Activated CD4-positive, alpha-beta T cell treated with anti-CD3 and anti-CD28 coated beads, Interleukin-2, Interleukin-4, amounts not matched to agents 100 ng/mL and 50 ng/mL, durations not matched to agents 16 hours and 8 hours (primary cell): ENCODE measurements at regions not wholly inside any gene's neighbourhood (a gene's known extent, or its start where the extent isn't known, plus 50 kb on each side); places are given as distances from the start of the nearest gene placed in this dataset.
"Not testable (repeated sequence)": the region's sequence is repeated elsewhere in the genome, so short reads cannot be mapped to it uniquely, and the experiment has no call there.

Source experiments
- DNase-seq: peaks from one replicate; pipeline ENCODE4 v3.0.0-alpha.2; 2020; ENCODE audit warnings: low spot score

DNA sequence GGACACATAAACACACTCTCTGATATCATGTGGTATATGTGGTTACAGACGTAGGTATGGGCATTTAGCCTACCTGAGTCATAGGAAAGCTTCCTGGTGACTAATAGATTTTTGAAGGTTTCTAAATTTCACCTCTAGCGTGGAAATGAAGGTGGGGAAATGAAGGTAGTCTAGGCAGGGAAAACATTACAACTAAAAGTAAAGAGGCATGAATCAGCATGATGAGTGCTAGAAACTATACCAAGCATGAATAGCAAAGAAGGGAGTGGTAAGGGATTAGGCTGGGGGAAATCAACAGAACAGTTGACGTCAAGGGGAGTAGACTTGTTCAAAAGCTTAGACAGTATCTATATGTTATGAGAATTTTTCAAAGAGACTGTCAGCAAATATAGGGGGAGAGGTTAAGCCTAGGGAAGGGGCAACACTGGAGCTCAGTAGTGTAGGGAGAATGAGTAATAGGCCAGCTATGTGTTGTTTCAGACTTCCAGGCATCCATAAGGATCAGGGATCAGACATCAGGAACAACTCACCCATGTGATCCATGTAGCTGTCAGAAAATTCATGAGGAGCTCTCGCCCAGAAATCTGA lies 279.3 kb upstream of the DIPK2B start:
- DNase-seq, result no peak

DNA sequence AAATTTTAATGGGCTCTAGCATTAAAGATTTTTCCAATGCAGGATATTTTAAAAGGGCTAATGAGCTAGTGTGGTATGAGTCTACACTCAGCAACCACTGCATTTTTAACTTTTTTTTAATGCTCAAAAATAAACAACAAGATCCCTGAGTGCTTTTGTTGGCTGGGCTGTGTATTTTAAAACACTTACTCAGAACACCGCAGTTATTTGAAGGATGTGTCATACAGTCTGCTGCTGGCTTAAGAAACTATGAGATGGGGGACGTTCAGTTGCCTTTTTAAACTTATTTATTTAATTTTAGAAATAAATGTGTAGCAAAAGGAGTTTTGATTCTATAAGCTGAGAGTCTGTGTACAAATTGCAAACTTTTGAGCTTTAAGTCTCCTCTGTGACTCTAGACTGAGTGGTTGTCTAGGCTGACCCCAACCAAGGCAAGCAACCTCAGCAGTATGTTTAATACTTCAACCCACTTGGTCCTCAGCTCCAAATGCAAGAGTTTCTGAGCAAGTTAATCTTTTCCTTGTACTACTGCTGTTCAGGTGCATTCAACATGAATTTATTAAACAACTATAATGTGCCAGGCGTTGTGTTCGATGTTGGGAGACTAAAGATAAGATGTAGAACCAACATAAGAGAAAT lies 278.6 kb upstream of the DIPK2B start:
- DNase-seq, result no peak

DNA sequence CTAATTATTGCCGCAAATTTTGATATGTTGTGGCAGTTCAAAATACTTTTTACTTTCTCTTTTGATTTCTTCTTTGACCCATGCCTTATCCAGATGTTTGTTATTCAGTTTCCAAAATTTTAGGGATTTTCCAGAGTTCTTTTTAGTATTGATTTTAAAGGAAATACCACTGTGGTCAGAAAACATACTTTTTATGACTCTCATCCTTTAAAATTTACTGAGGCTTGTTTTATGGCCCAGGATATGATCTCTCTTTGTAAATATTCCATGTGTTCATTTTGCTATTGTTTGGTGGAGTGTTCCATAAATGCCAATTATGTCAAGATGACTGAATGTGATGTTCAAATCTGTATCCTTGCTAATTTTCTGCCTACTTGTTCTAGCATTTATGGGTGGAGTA lies 272.3 kb upstream of the DIPK2B start:
- DNase-seq, result no peak

DNA sequence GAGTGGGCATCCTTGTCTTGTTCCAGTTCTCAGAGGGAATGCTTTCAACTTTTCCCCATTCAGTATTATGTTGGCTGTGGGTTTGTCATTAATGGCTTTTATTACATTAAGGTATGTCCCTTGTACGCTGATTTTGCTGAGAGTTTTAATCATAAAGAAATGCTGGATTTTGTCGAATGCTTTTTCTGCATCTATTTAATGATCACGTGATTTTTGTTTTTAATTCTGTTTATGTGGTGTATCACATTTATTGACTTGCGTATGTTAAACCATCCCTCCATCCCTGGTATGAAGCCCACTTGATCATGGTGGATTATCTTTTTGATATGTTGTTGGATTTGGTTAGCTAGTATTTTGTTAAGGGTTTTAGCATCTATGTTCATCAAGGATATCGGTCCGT lies 266.9 kb upstream of the DIPK2B start:
- not testable (repeated sequence) for DNase-seq

DNA sequence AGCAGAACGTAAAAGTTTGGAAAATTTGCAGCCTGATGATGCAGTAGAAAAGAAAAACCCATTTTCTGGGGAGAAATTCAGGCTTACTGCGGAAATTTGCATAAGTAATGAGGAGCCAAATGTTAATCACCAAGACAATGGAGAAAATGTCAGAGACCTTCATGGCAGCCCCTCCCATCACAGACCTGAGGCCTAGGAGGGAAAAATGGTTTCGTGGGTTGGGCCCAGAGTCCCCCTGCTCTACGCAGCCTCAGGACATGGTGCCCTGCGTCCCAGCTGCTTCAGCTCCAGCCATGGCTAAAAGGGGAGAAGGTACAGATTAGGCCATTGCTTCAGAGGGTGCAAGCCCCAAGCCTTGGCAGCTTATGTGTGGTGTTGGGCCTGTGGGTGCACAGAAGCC lies 255.1 kb upstream of the DIPK2B start:
- DNase-seq, result not testable (repeated sequence)

DNA sequence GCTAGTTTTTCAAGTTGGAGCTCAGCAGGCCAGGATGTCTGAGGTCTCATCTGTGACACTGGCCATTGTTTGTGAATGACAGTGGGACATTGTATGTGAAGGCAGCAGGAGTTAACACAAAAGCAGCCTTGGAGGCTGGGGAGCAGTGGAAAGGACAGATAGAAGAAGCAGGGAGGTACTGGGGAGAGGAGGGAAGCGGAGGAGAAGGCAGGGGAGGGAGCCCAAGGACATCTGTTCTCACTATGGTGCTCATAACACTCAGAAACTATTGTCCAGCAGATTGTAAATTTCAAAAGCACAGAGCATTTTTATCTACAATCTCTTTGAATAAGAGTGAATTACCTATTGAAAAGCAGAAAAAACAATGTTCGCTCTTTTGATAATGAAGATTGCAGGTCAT lies 253.6 kb upstream of the DIPK2B start:
- no peak for DNase-seq

DNA sequence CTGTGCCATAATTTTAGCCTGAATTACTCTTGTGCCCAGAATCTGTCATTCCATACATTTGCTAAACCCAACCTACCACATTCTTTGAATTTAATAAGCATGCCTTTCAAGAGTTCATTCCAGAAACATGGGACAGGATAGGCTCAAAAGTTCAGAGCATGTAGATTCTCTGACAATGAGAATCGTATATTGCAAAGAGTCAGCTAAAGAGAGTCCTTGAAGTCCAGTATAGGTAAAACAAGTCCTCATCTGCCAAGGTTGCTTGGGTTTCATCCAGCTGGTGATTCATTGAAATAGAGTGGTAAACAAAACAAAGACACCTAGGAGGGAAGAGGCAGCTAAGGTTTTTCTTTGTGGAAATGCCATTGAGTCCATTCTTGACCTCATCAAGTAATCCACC lies 249.3 kb upstream of the DIPK2B start:
- DNase-seq, result no peak

DNA sequence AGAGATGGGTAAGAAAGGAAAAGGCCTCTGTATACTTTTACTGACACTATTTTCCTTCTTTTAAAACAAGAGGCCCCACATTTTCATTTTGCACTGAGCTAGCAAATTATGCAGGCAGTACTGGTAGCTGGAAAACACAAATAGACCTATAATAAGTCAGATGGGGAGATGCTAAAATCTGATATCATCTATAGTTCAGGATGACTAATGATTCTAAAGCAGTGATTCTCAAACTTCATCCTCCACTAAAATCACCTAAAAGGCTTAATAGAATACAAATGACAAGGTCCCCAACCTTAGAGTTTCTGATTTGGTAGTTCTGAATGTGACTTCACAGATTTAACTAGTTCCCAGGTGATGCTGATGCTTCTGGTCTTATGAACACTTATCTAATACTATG lies 247.3 kb upstream of the DIPK2B start:
- DNase-seq, result no peak

DNA sequence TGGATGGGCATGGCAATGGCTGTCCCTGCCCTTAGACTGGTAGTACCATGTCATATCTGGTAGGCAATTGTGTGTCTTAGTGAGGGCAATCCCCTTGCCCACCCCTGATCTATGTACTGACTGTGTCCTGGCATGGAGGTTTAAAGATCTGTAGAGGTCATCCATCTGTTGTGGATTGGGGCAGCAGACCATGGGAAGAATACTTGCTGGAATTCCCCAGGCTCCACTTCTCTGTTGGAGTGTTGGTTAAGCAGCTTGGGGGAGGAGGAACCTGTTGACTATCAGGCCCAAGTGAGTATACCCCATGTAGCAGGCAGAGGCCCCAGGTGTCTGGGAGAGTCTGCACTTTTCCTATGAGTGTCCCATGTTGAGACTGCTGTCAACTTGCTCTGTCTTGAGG lies 246.7 kb upstream of the DIPK2B start:
- DNase-seq, result no peak

DNA sequence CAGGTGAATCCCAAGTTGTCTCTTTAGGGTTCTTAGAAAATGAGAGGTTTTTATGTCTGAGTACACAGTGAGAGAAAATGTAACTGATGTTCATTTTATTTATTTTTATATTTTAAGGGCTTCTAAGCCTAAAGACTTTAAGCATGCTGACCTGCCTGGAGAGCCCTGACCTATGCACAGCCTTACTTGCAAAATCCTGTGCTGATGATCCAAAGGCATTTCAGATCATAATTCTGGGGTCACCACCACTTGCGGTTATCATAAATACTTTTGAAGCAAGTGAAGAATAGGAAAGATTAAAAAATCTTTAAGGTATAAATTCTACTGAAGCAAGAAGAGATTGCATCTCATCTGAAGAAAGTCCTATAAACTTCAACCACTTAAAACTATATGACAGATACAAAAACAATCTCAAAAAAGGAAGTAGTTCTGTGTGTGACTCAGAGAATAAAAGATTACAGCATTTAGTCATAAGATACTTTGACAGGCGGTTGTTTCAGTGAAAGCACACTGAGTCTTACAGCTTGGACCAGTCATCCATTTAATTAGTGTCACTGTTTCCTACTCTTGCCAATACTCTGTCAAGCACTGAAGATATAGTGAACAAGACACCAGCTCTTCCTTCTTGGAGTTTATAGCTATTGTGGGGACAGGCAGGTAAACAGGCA lies 245.2 kb upstream of the DIPK2B start:
- peak; percentile 30 for DNase-seq

DNA sequence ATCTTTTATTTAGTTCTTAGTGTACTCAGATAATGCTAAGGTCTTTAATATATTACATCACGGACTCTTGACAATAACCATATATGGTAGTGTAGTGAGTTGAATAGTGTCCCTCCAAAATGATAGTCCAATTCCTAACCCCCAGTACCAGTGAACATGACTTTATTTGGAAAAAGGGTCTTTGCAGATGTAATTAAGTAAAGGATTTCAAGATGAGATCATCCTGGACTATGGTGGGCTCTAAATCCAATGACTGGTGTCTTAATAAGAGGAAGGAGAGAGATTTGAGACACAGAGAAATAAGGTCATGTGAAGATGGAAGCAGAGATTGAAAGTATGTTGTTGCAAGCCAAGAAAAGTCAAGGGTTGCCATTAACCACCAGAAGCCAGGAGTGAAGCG lies 236.5 kb upstream of the DIPK2B start:
- no peak for DNase-seq

DNA sequence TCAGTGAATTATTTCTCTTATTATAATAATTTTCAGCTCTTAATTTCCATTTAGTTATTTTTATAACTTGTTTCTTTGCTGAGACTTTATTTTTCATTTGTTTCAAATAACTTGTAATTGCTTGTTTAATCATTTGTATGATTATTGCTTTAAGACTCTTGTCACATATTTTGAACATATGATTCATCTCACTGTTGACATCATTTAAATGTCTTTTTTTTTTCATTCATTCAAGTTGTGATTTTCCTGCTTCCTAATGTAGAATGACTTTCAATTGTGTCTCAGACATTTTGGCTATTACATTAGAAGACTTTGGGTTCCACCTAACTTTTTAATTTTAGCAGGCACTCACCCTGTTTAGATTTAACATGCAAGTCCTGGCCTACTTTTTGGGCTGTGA lies 234.8 kb upstream of the DIPK2B start:
- DNase-seq, result no peak

DNA sequence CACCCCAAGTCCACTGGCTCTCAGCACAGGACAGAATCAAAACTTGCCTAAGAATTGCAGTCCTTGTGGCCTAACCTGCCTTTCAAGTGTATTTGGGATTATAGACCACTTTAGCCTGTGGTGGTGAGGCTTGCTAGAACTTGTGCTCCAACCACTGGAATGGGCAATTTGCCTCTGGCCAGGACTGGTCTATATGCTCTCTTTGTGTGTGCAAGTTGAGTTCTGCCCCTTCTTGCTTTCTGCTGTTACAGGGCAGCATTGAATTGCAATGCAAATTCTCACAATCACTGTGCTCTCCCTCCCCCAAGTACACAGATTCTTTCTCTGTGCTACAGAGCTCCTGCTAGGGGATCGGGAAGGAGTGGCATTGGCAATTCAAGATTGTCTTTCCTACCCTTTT lies 233.6 kb upstream of the DIPK2B start:
- no peak for DNase-seq

DNA sequence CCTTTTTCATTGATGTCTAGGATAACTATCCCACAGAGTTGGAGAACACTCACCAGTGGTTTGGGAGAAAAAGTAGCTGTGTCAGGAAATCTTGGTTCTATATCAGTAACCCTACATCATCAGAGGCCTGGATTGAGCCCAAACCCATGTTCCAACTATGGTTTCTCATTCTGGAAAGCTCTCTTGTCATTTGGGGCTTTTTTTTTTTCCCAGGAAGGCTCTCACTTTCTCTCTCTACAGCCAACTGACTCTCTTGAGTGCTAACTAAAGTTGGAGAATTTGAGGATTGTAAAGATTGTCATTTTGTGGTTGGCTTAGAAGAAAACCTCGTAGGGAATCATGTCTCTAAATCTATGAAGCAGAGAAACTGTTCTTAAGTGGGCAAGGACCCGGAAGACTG lies 228.2 kb upstream of the DIPK2B start:
- DNase-seq, result no peak

DNA sequence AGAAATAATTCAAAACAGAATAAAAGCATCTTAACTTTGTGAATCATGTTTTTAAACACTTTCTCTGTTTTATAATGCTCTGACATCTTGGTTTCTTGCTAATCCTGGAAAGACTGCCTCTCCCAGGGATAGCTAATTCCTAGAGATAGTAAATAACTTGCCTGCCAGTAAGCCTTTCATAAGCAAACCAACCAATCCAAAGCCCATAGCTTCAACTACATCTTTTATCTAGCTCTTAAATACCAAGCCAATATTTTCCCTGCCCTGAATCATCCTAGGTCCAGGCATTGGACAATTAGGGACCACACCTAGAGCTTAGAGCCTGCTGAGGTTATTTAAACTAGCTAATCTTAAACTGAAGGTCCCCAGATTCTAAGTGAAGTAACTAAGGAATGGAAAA lies 223.7 kb upstream of the DIPK2B start:
- no peak for DNase-seq

DNA sequence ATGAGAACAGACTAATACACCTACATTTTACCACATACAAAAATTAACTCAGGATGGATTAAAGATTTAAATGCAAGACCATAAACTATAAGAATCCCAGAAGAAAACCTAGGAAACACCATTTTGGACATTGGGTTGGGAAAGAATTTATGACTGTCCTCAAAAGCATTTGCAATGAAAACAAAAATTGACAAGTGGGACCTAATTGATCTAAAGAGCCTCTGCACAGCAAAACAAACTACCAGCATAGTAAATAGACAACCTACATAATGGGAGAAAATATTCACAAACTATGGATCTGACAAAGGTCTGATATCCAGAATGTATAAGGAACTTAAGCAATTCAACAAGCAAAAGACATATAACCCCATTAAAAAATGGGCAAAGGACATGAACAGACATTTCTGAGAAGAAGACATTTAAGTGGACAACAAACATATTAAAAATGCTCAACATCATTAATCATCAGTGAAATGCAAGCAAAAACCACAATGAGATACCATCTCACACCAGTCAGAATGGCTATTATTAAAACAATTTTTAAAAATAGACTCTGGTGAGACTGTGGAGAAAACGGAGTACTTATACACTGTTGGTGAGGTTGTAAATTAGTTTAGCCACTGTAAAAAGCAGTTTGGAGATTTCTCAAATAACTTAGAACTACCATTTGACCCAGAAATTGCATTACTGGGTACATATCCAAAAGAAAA lies 221.7 kb upstream of the DIPK2B start:
- no peak for DNase-seq

DNA sequence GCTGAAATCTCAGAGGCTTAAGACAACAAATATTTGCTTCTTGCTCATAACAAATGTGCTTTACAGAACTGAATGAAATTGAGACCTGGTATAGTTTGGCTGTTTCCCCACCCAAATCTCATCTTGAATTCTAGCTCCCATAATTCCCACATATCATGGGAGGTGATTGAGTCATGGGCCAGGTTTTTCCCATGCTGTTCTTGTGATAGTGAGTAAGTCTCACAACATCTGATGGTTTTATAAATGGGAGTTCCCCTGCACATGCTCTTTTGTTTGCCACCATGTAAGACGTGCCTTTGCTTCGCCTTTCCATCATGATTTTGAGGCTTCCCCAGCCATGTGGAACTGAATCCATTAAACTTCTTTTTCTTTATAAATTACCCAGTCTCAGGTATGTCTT lies 221.1 kb upstream of the DIPK2B start:
- DNase-seq, result no peak

DNA sequence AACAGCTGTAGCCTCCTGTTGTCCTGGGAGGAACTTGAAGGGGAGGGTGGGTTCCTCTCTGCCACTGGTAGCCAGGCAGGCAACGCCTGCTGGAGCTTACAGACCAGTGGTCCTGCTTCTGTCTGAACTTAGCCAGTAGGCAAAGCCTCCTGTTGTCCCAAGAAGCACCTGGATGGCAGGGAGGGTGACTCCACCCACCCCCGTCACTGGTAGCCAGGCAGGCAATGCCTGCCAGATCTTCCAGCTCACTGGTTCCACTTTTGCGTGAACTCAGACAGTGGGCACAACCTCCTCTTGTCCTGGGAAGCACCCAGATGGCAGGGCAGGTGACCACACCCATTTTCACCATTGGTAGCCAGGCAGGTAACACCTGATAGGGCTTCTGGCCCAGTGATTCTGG lies 203.5 kb upstream of the DIPK2B start:
- no peak for DNase-seq

DNA sequence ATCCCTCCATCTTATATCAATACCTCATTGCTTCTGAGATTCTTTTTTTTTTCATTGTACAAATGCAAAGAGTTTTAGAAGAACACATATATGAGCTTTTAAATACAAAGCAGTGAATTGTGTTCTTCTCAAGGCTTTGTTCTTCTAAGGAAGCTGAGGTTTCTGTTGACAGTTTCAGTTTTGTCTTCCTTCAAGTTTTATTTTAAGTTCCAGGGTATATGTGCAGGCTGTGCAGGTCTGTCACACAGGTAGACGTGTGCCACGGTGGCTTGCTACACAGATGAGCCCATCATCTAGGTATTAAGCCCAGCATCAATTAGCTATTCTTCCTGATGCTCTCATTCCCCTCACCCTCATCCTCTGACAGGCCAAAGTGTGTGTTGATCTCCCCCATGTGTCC lies 201.2 kb upstream of the DIPK2B start:
- no peak for DNase-seq

DNA sequence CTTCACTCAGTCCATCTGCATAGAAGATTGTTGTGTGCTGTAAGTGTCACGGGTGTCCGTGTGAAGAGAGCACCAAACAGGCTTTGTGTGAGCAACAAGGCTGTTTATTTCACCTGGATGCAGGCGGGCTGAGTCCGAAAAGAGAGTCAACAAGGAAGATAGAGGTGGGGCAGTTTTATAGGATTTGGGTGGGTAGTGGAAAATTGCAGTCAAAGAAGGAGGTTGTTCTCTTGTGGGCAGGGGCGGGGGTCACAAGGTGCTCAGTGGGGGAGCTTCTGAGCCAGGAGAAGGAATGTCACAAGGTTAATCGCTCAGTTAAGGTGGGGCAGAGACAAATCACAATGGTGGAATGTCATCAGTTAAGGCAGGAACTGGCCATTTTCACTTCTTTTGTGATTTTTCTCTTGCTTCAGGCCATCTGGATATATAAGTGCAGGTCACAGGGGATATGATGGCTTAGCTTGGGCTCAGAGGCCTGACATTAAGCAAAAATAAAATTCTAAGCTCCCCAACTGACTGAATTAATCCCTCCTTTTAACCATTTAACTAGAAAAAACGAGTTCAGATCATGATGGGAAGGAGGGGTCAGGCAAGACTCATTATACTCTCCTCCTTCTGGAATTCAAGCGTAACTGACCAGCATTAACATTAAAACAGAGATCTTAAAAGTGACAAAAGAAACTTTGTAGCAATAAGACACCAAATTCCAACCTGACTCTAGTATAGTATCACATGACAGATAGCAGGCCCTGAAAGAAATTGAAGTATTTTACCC lies 200.5 kb upstream of the DIPK2B start:
- DNase-seq, result not testable (repeated sequence)

DNA sequence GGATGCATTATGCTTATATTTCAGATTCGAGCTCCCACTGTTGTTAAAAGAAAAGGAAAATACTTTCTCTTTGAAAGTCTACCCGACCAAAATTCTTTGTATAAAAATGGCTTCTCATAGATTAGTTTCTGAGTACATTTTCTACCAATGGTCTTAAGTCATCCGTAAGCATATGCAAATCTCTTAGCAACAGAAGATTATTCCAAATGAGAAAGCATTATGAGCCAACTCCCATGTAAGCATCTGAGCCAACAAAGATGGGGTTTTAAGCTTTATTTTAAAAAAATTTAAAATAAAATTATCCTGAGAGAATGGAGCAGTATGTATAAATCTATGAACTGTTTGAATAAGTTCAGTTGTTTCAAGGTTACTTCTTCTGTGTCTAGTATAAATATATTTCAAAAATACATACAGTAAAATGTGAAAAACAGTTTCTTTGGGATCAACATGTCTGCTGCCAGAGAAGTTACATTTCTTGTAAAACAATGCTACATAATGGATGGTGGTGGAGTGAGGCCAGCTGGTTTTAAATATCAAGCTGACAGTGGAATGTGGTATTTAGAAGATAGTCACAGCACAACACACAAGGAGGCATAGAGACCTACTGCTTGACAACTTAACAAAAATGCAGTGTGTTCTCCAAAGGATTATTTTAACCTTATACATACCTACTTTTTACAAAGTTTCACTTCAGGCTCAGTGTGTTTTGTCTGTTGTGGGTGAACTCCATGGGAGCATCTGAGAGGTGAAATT lies 199.5 kb upstream of the DIPK2B start:
- no peak for DNase-seq

DNA sequence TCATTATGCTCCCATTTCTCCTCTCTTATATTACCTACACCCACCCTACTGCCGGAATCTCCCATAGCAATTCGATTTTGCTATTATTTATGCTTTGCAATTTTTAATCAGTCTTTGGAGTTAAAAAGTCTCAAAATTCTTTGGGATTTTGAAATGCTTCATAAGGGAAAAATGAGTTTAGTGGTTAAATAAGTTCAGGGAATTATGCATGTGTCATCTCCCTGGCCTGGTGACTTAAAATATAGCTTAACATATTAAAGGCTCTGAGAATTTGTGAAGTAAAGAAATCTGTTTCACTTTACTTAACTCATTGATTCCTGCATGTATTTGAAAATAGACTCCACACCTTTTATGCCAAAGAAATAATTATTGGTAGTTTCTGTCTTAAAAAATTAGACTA lies 185.1 kb upstream of the DIPK2B start:
- no peak for DNase-seq
